ENCODE measurements at regions not wholly inside any gene's neighbourhood (a gene's known extent, or its start where the extent isn't known, plus 50 kb on each side); places are given as distances from the start of the nearest gene placed in this dataset.

GRCh38 chr2:221268631-221269030 is 303.5 kb downstream of the EPHA4 start:
- no peak overlapping the region for H3K4me3 Mint-ChIP-seq
- DNase-seq (ENCODE audit: extremely low spot score, unreplicated experiment), result no peak
- H3K9me3 Mint-ChIP-seq, result no peaks in the 10 kb centered on the region
- H3K4me1 Mint-ChIP-seq (ENCODE audit: unreplicated experiment), result peaks cover 14% of the 10 kb centered on the region
- no peak for TF ChIP-seq CTCF (conservative IDR thresholded peaks at IDR 0.05)
- H3K27me3 Mint-ChIP-seq, result no peaks in the 10 kb centered on the region
- no peak overlapping the region for H3K27ac Mint-ChIP-seq
- no peaks in the 10 kb centered on the region for H3K36me3 Mint-ChIP-seq

GRCh38 chr2:221270806-221271205 is 301.3 kb downstream of the EPHA4 start:
- H3K27ac Mint-ChIP-seq, result no peak overlapping the region
- no peak for TF ChIP-seq CTCF (conservative IDR thresholded peaks at IDR 0.05)
- no peaks in the 10 kb centered on the region for H3K27me3 Mint-ChIP-seq
- H3K9me3 Mint-ChIP-seq, result no peaks in the 10 kb centered on the region
- H3K36me3 Mint-ChIP-seq, result no peaks in the 10 kb centered on the region
- no peak overlapping the region for H3K4me3 Mint-ChIP-seq
- no peak for DNase-seq (ENCODE audit: extremely low spot score, unreplicated experiment)
- peaks cover 18% of the 10 kb centered on the region for H3K4me1 Mint-ChIP-seq (ENCODE audit: unreplicated experiment)

- Mint-ChIP-seq H3K27ac (no peak overlapping the region), H3K4me3 (no peak overlapping the region), H3K9me3 (no peaks in the 10 kb centered on the region), H3K27me3 (no peaks in the 10 kb centered on the region), H3K36me3 (no peaks in the 10 kb centered on the region), H3K4me1 (ENCODE audit: unreplicated experiment) (peaks cover 16% of the 10 kb centered on the region)
- DNase-seq (ENCODE audit: extremely low spot score, unreplicated experiment), result no peak
- no peak for TF ChIP-seq CTCF (conservative IDR thresholded peaks at IDR 0.05)
These were observed 299.4 kb downstream of the EPHA4 start for GRCh38 chr2:221272729-221273128.

- no peak for DNase-seq (ENCODE audit: extremely low spot score, unreplicated experiment)
- no peak for TF ChIP-seq CTCF (conservative IDR thresholded peaks at IDR 0.05)
- H3K4me3 Mint-ChIP-seq, result no peak overlapping the region
- H3K4me1 Mint-ChIP-seq (ENCODE audit: unreplicated experiment), result peaks cover 5% of the 10 kb centered on the region
- no peak overlapping the region for H3K27ac Mint-ChIP-seq
- no peaks in the 10 kb centered on the region for H3K9me3 Mint-ChIP-seq
- no peaks in the 10 kb centered on the region for H3K36me3 Mint-ChIP-seq
- H3K27me3 Mint-ChIP-seq, result no peaks in the 10 kb centered on the region
These were observed 296.1 kb downstream of the EPHA4 start for GRCh38 chr2:221276033-221276432.

GRCh38 chr2:221276601-221277000 is 295.5 kb downstream of the EPHA4 start:
- no peaks in the 10 kb centered on the region for H3K9me3 Mint-ChIP-seq
- H3K36me3 Mint-ChIP-seq, result no peaks in the 10 kb centered on the region
- peaks cover 5% of the 10 kb centered on the region for H3K4me1 Mint-ChIP-seq (ENCODE audit: unreplicated experiment)
- no peak for TF ChIP-seq CTCF (conservative IDR thresholded peaks at IDR 0.05)
- DNase-seq (ENCODE audit: extremely low spot score, unreplicated experiment), result no peak
- no peak overlapping the region for H3K4me3 Mint-ChIP-seq
- no peak overlapping the region for H3K27ac Mint-ChIP-seq
- H3K27me3 Mint-ChIP-seq, result no peaks in the 10 kb centered on the region

GRCh38 chr2:221282386-221282785 is 289.7 kb downstream of the EPHA4 start:
- no peak for TF ChIP-seq CTCF (conservative IDR thresholded peaks at IDR 0.05)
- no peak for DNase-seq (ENCODE audit: extremely low spot score, unreplicated experiment)
- Mint-ChIP-seq H3K9me3 (peaks cover 6% of the 10 kb centered on the region), H3K4me3 (no peak overlapping the region), H3K27me3 (no peaks in the 10 kb centered on the region), H3K27ac (no peak overlapping the region), H3K36me3 (no peaks in the 10 kb centered on the region), H3K4me1 (ENCODE audit: unreplicated experiment) (peaks cover 12% of the 10 kb centered on the region)
